Left lobe of liver (tissue), 2 donors: ENCODE measurements at regions not wholly inside any gene's neighbourhood (a gene's known extent, or its start where the extent isn't known, plus 50 kb on each side); places are given as distances from the start of the nearest gene placed in this dataset.

Experiments used
- ATAC-seq: fragments of 200-7000 bp; cut with Tn5 transposase; one replicate; pipeline ENCODE4 v1.9.1; 2020; ENCODE audit warnings: mild to moderate bottlenecking, moderate library complexity
- DNase-seq: peaks from one replicate; pipeline ENCODE4 v3.0.0-alpha.2; 2020; ENCODE audit warnings: low spot score
- donor health status: DM: no; HTN: no; CAD: no; lungs with moderate emphysema.
- donor health status: DM: no; HTN: yes; CAD: no.

GRCh38 chr4:181437895-181438294, 805.3 kb upstream of the TENM3 start:
- DNase-seq, result no peak

GRCh38 chr4:181438641-181439040, 804.6 kb upstream of the TENM3 start:
- DNase-seq (no peak), ATAC-seq (no peak)

More at GRCh38 chr4:181437895-181438294, 805.3 kb upstream of the TENM3 start:
- ATAC-seq, result no peak

GRCh38 chr4:181443021-181443420, 800.2 kb upstream of the TENM3 start:
- DNase-seq (no peak), ATAC-seq (no peak)

- no peak for ATAC-seq
- DNase-seq, result no peak
Measured at GRCh38 chr4:181465826-181466225, 777.4 kb upstream of the TENM3 start.

GRCh38 chr4:181468451-181468850, 774.8 kb upstream of the TENM3 start:
- DNase-seq (no peak), ATAC-seq (no peak)

- no peak for DNase-seq
Measured at GRCh38 chr4:181470306-181470705, 772.9 kb upstream of the TENM3 start.

GRCh38 chr4:181475359-181475758, 767.8 kb upstream of the TENM3 start:
- ATAC-seq, result no peak
- no peak for DNase-seq

More at GRCh38 chr4:181470306-181470705, 772.9 kb upstream of the TENM3 start:
- no peak for ATAC-seq

GRCh38 chr4:181475781-181476507, 767.3 kb upstream of the TENM3 start:
- no peak for DNase-seq

GRCh38 chr4:181476508-181476890, 766.7 kb upstream of the TENM3 start:
- ATAC-seq (no peak), DNase-seq (no peak)

More at GRCh38 chr4:181475781-181476507, 767.3 kb upstream of the TENM3 start:
- ATAC-seq, result no peak

- DNase-seq, result no peak
- ATAC-seq, result no peak
Measured at GRCh38 chr4:181477591-181477990, 765.6 kb upstream of the TENM3 start.

- no peak for ATAC-seq
- DNase-seq, result no peak
Measured at GRCh38 chr4:181478656-181479055, 764.5 kb upstream of the TENM3 start.

GRCh38 chr4:181479141-181479540, 764.1 kb upstream of the TENM3 start:
- DNase-seq (no peak), ATAC-seq (no peak)

GRCh38 chr4:181484396-181484795, 758.8 kb upstream of the TENM3 start:
- DNase-seq (no peak), ATAC-seq (no peak)

GRCh38 chr4:181488926-181489325, 754.3 kb upstream of the TENM3 start:
- no peak for DNase-seq
- no peak for ATAC-seq

GRCh38 chr4:181498148-181498547, 745.1 kb upstream of the TENM3 start:
- no peak for ATAC-seq
- DNase-seq, result no peak

GRCh38 chr4:181502611-181503010, 740.6 kb upstream of the TENM3 start:
- ATAC-seq (no peak), DNase-seq (no peak)

- DNase-seq, result no peak
- no peak for ATAC-seq
Measured at GRCh38 chr4:181503687-181504390, 739.4 kb upstream of the TENM3 start.

GRCh38 chr4:181504924-181505323, 738.3 kb upstream of the TENM3 start:
- DNase-seq (no peak), ATAC-seq (no peak)

- ATAC-seq (no peak), DNase-seq (no peak)
Measured at GRCh38 chr4:181507180-181507835, 735.9 kb upstream of the TENM3 start.

GRCh38 chr4:181507938-181508337, 735.3 kb upstream of the TENM3 start:
- DNase-seq (no peak), ATAC-seq (no peak)

GRCh38 chr4:181508601-181509000, 734.6 kb upstream of the TENM3 start:
- ATAC-seq (no peak), DNase-seq (no peak)

- no peak for DNase-seq
- ATAC-seq, result no peak
Measured at GRCh38 chr4:181509073-181509472, 734.1 kb upstream of the TENM3 start.
